GM23248 (cell line): ENCODE measurements at regions not wholly inside any gene's neighbourhood (a gene's known extent, or its start where the extent isn't known, plus 50 kb on each side); places are given as distances from the start of the nearest gene placed in this dataset.
"Not testable (repeated sequence)": the region's sequence is repeated elsewhere in the genome, so short reads cannot be mapped to it uniquely, and the experiment has no call there.

Experiments used
- DNase-seq: peaks from one replicate; pipeline ENCODE4 v3.0.0-alpha.2; 2015
- H2AFZ ChIP-seq: fragments of 200-600 bp; sonication (generic); 2 replicates; pipeline ENCODE4 v1.6.1; 2016; ENCODE audit warnings: antibody characterized with exemption
- H3F3A ChIP-seq: fragments of 200-600 bp; sonication (generic); 2 replicates; pipeline ENCODE4 v1.6.1; 2016; ENCODE audit warnings: mild to moderate bottlenecking, antibody characterized with exemption, mixed run types; ENCODE audit not compliant: insufficient read depth
- H3K27ac ChIP-seq: fragments of 200-600 bp; sonication (generic); 2 replicates; pipeline ENCODE4 v1.5.1; 2016; ENCODE audit warnings: mild to moderate bottlenecking
- H3K27me3 ChIP-seq: fragments of 200-600 bp; sonication (generic); replicated peaks from 2 replicates; pipeline ENCODE4 v1.6.1; 2016; ENCODE audit warnings: mild to moderate bottlenecking; ENCODE audit not compliant: insufficient read depth
- H3K36me3 ChIP-seq: fragments of 200-600 bp; sonication (generic); 2 replicates; pipeline ENCODE4 v1.6.1; 2016; ENCODE audit warnings: low read depth, mild to moderate bottlenecking
- H3K4me1 ChIP-seq: fragments of 200-600 bp; sonication (generic); 2 replicates; pipeline ENCODE4 v1.6.1; 2016; ENCODE audit warnings: mild to moderate bottlenecking; ENCODE audit not compliant: insufficient read depth
- H3K4me2 ChIP-seq: fragments of 200-600 bp; sonication (generic); one replicate; pipeline ENCODE4 v1.6.1; 2016; ENCODE audit warnings: mild to moderate bottlenecking; ENCODE audit not compliant: unreplicated experiment
- H3K4me3 ChIP-seq: fragments of 200-600 bp; sonication (generic); 2 replicates; pipeline ENCODE4 v1.5.1; 2016; ENCODE audit warnings: mild to moderate bottlenecking
- H3K79me2 ChIP-seq: fragments of 200-600 bp; sonication (generic); 2 replicates; pipeline ENCODE4 v1.6.1; 2016; ENCODE audit warnings: mild to moderate bottlenecking; ENCODE audit not compliant: insufficient read depth
- H3K9ac ChIP-seq: fragments of 200-600 bp; sonication (generic); 2 replicates; pipeline ENCODE4 v1.6.1; 2016; ENCODE audit warnings: mild to moderate bottlenecking
- H3K9me2 ChIP-seq: fragments of 200-600 bp; sonication (generic); 2 replicates; pipeline ENCODE4 v1.6.1; 2016; ENCODE audit warnings: mixed run types, mild to moderate bottlenecking, moderate library complexity; ENCODE audit not compliant: insufficient read depth
- H3K9me3 ChIP-seq: fragments of 200-600 bp; sonication (generic); one replicate; pipeline ENCODE4 v1.6.1; 2017; ENCODE audit warnings: low read depth
- H4K20me1 ChIP-seq: fragments of 200-600 bp; sonication (generic); 2 replicates; pipeline ENCODE4 v1.6.0; 2016; ENCODE audit not compliant: insufficient read depth
- EZH2 ChIP-seq: fragments of 200-600 bp; sonication (generic); IDR thresholded peaks from 2 replicates; pipeline ENCODE4 v1.6.1; 2018; ENCODE audit warnings: antibody characterized with exemption, mild to moderate bottlenecking; ENCODE audit not compliant: insufficient read depth, poor library complexity, severe bottlenecking
- EZH2phosphoT487 ChIP-seq: fragments of 200-600 bp; sonication (generic); IDR thresholded peaks from 2 replicates; pipeline ENCODE4 v1.6.1; 2018; ENCODE audit warnings: antibody characterized with exemption, moderate library complexity, mild to moderate bottlenecking, low read depth; ENCODE audit not compliant: insufficient read depth
- WGBS, 2 experiments: methylation state at CpG; one replicate each; pipeline ENCODE4 v1.1.6; 2015 to 2017; ENCODE audit warnings: low lambda C conversion rate in 2 of 2, low coverage in 1 of 2; ENCODE audit errors: missing lambda C conversion rate in 2 of 2; 5-methylcytosine and 5-hydroxymethylcytosine counted together
- in situ Hi-C: fragments of 300-500 bp; cut with MboI; formaldehyde crosslinking; loops from 2 replicates; pipeline ENCODE4 v1.15.0; 2020

- in situ Hi-C loops = no loop called here
- Histone ChIP-seq H3K36me3 (no peaks in the 10 kb centered on the region), H3K9me2 (no peaks in the 10 kb centered on the region), H3K4me1 (peaks cover 28% of the 10 kb centered on the region), H3K27me3 (no peaks in the 10 kb centered on the region), H3K4me3 (no peak overlapping the region), H3K9me3 (no peaks in the 10 kb centered on the region), H3K4me2 (no peak overlapping the region), H4K20me1 (no peaks in the 10 kb centered on the region), H2AFZ (no peak overlapping the region), H3K27ac (no peak overlapping the region), H3K79me2 (no peaks in the 10 kb centered on the region), H3F3A (peaks cover 14% of the 10 kb centered on the region), H3K9ac (no peak overlapping the region)
- no peak for DNase-seq
- whole genome bisulfite sequencing, 2 experiments = 87 to 88% methylated on average over 3 of the region's 3 CpGs
- no peak for TF ChIP-seq EZH2phosphoT487
- no peak for TF ChIP-seq EZH2
Observed at GRCh38 chr20:51126337-51126736, 103.4 kb upstream of the KCNG1 start.

- Histone ChIP-seq H3K9me2 (no peaks in the 10 kb centered on the region), H3K27me3 (no peaks in the 10 kb centered on the region), H3K36me3 (no peaks in the 10 kb centered on the region), H3F3A (peaks cover 14% of the 10 kb centered on the region), H3K9ac (no peak overlapping the region), H3K27ac (no peak overlapping the region), H4K20me1 (no peaks in the 10 kb centered on the region), H3K4me1 (peaks cover 33% of the 10 kb centered on the region), H3K79me2 (no peaks in the 10 kb centered on the region), H3K4me2 (no peak overlapping the region), H2AFZ (0 out of 2 replicates have a peak overlapping the region, but pooled peaks have one; percentile 14), H3K4me3 (no peak overlapping the region), H3K9me3 (no peaks in the 10 kb centered on the region)
- WGBS, 2 experiments = 60 to 63% methylated on average over 4 of the region's 4 CpGs
- TF ChIP-seq EZH2 (no peak), EZH2phosphoT487 (no peak)
- in situ Hi-C loops = no loop called here
- DNase-seq = no peak
Observed at GRCh38 chr20:51125780-51126179, 102.9 kb upstream of the KCNG1 start.

- Histone ChIP-seq H3K27ac (no peak overlapping the region), H3K79me2 (no peaks in the 10 kb centered on the region), H3K27me3 (no peaks in the 10 kb centered on the region), H3K36me3 (no peaks in the 10 kb centered on the region), H3F3A (peaks cover 14% of the 10 kb centered on the region), H3K9me2 (no peaks in the 10 kb centered on the region), H3K9ac (no peak overlapping the region), H2AFZ (no peak overlapping the region), H3K4me2 (no peak overlapping the region), H4K20me1 (no peaks in the 10 kb centered on the region), H3K4me3 (no peak overlapping the region), H3K9me3 (no peaks in the 10 kb centered on the region), H3K4me1 (peaks cover 34% of the 10 kb centered on the region)
- in situ Hi-C loops = no loop called here
- WGBS, 2 experiments = 90 to 95% methylated on average over 5 of the region's 5 CpGs
- TF ChIP-seq EZH2 = no peak
- TF ChIP-seq EZH2phosphoT487 = no peak
- DNase-seq = no peak
Observed at GRCh38 chr20:51125105-51125504, 102.2 kb upstream of the KCNG1 start.

- Histone ChIP-seq H3K4me1 (peaks cover 34% of the 10 kb centered on the region), H3F3A (peaks cover 14% of the 10 kb centered on the region)
- WGBS, 2 experiments = 89 to 92% methylated on average over 1 of the region's 1 CpG
- H3K9me2 ChIP-seq, H3K4me2 ChIP-seq, in situ Hi-C loops, H3K27me3 ChIP-seq, H3K4me3 ChIP-seq, H3K79me2 ChIP-seq, H3K36me3 ChIP-seq, H3K9me3 ChIP-seq, H2AFZ ChIP-seq, DNase-seq, H4K20me1 ChIP-seq, H3K9ac ChIP-seq, H3K27ac ChIP-seq: not testable (repeated sequence)
Observed at GRCh38 chr20:51123887-51124286, 101.0 kb upstream of the KCNG1 start.

- Histone ChIP-seq H3K4me1 (peaks cover 26% of the 10 kb centered on the region), H2AFZ (no peak overlapping the region), H3K9me2 (no peaks in the 10 kb centered on the region), H3K4me2 (no peak overlapping the region), H3K4me3 (no peak overlapping the region), H3K9ac (no peak overlapping the region), H3K9me3 (no peaks in the 10 kb centered on the region), H4K20me1 (no peaks in the 10 kb centered on the region), H3K79me2 (no peaks in the 10 kb centered on the region), H3K27me3 (no peaks in the 10 kb centered on the region), H3F3A (peaks cover 8% of the 10 kb centered on the region), H3K27ac (no peak overlapping the region), H3K36me3 (no peaks in the 10 kb centered on the region)
- in situ Hi-C loops = no loop called here
- DNase-seq = no peak
- TF ChIP-seq EZH2phosphoT487 (no peak), EZH2 (no peak)
- WGBS, 2 experiments = 80% methylated on average over 7 of the region's 7 CpGs
Observed at GRCh38 chr20:51122931-51123658, 100.2 kb upstream of the KCNG1 start.
